AG09309 (cell line): ENCODE measurements at regions not wholly inside any gene's neighbourhood (a gene's known extent, or its start where the extent isn't known, plus 50 kb on each side); places are given as distances from the start of the nearest gene placed in this dataset.

Experiments used
- DNase-seq: peaks from one replicate; pipeline ENCODE4 v3.0.0-alpha.2; 2010; ENCODE audit warnings: low read depth
- H3K4me3 ChIP-seq: 2 replicates; pipeline ENCODE4 v1.5.1; 2011; ENCODE audit warnings: mild to moderate bottlenecking, low read depth, low read length, moderate library complexity; ENCODE audit not compliant: control insufficient read depth
- TF ChIP-seq, protein P1 (sequence below): IDR thresholded peaks from 2 replicates; pipeline ENCODE4 v1.5.1; 2011; ENCODE audit warnings: mild to moderate bottlenecking, low read depth, low read length, inconsistent platforms; ENCODE audit not compliant: insufficient read depth, control insufficient read depth; ENCODE audit errors: missing control alignments

DNA sequence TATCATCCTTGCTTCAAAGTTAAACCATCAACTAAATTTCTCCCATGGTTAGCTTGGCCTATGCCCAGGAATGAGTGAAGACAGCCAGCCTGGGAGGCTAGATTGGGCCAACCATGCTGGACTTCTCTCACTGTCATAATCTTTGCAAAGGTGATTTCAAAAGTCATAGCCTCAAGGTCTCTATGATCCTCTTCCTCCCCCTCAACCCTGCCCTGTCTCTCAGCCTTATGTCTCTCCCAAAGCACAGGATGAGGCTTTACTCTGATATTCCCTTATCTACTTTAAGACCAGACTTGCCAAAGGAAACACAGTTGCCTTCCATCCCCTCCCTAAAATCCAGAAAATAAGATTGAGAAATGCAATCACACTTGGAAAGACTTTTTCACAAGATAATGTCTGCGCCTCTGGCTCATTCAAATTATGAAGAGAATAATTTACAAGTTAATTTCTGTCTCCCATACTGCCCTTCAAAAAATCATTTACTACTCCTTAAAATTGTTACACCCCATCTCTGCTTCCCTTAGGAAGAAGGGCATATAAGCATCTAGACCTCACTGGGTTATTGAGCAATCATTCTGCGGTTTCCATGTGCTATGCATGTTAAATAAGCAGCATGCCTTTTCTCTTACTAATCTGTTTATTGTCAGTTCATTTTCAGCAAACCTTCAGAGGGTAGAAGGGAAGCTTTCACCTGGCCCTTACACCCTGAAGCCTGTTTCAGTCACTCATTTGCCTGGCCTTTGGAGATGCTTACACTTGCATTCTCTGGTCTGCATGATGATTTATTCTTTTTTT is 113.8 kb upstream of the ANKRD55 start:
- DNase-seq: peak; percentile 53

DNA sequence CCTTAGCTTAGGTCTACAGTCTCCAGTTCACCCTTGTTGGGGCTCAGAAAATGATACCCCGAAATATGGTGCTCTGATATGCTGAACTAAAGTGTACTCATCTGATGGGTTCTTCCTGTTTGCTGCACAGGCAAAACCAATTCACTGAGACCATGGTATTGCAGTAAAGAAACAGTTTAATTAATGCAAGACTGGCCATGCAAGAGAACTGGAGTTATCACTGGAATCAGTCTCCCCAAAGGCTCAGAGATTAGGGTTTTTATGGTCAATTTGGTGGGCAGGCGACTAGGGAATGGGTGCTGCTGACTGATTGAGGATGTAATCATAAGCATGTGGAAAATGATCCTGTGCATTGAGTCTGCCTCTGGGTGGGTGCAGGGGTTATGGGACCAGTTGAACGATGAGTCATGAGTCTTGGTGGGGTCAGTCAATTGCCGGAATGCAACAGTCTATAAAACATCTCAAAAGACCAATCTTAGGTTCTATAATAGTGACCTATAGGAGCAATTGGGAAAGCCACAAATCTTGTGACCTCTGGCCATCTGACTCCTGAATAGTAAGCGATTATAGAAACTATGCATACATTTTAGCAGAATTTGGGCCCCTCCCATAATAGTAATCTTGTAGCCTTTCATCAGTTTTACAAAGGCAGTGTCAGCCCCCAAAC is 113.0 kb upstream of the ANKRD55 start:
- TF ChIP-seq, protein P1, sequence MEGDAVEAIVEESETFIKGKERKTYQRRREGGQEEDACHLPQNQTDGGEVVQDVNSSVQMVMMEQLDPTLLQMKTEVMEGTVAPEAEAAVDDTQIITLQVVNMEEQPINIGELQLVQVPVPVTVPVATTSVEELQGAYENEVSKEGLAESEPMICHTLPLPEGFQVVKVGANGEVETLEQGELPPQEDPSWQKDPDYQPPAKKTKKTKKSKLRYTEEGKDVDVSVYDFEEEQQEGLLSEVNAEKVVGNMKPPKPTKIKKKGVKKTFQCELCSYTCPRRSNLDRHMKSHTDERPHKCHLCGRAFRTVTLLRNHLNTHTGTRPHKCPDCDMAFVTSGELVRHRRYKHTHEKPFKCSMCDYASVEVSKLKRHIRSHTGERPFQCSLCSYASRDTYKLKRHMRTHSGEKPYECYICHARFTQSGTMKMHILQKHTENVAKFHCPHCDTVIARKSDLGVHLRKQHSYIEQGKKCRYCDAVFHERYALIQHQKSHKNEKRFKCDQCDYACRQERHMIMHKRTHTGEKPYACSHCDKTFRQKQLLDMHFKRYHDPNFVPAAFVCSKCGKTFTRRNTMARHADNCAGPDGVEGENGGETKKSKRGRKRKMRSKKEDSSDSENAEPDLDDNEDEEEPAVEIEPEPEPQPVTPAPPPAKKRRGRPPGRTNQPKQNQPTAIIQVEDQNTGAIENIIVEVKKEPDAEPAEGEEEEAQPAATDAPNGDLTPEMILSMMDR: no peak

More for the DNA sequence above, 113.8 kb upstream of the ANKRD55 start:
- no peak overlapping the region for H3K4me3 ChIP-seq
- TF ChIP-seq, protein P1: no peak

DNA sequence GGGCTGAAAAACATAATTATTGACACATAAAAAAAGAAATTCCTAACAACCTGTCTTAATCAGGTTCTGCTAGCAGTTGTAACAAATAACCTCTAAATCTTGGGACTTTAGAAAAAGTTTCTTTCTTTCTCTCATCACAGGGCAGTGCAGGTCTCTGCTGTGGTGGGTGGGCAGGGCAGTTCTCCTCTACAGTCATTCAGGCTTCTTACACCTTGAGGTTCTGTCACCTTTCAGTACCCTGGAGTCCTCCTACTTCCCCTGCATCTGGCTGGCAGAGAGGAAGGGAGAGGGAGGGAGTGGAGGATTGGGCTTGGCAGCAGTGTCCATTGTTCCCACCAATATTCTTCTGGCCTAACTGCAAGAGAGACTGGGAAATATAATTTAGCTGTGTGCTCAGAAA is 112.2 kb upstream of the ANKRD55 start:
- TF ChIP-seq, protein P1: no peak
- no peak overlapping the region for H3K4me3 ChIP-seq

More for the DNA sequence above, 113.0 kb upstream of the ANKRD55 start:
- no peak for DNase-seq
- no peak overlapping the region for H3K4me3 ChIP-seq

DNA sequence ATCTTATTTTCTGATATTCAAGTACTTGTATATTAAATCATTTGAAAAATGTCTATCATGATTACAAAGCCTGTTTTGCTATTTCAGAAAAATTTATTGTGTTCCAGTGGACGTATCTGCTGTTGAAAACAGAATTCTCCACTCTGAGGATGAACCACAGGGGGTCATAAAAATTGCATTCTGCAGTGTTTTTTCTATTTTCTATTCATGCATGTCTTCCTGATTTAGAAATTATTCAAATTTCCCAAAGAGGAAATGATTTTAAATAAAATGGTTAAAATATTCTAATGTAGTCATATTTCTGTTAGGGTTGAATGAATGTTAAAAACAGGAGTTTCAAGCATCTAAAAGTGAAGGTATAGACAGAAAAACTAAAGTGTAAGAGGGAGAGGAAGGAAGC is 111.5 kb upstream of the ANKRD55 start:
- no peak for DNase-seq
- TF ChIP-seq, protein P1: no peak
- no peak overlapping the region for H3K4me3 ChIP-seq

More for the DNA sequence above, 112.2 kb upstream of the ANKRD55 start:
- DNase-seq: no peak

DNA sequence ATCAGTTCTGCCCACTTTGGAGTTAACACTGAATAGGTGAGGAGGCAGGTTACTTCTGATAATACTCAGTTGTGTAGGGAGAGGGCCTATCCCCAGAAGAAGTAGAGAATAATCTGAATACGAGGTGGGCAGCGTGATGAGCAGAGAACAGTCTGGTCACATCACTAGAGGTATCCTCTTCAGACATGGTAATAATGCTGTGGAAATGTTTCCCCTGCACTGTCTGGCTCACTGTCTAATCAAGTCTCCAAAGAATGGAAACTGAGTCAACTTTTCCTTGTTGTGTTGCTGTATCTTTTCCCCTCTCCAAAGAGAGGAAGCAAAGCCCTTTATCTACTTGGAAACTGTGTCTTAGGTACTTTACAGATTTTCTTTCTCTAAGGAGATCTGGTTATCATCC is 110.9 kb upstream of the ANKRD55 start:
- no peak for DNase-seq
- H3K4me3 ChIP-seq: no peak overlapping the region
- TF ChIP-seq, protein P1: no peak

DNA sequence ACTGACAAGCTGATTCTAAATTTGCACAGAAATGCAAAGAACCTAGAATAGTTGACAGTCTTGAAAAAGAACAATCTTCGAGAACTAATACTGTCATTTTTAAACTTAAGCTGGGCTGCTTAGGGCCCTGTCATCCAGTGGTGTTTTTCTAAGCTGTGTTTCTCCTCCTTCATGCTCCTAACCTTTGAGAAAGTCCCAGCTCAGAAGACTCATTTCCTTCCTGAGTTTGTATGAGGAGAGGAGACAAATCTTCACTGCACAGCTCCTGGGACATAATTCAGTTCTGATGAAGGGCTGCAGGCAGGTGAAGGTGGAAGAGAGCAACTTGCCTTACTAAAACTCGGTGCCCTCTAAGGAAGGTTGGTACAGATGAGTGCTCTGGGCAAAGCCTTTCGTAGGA is 109.5 kb upstream of the ANKRD55 start:
- no peak overlapping the region for H3K4me3 ChIP-seq
- TF ChIP-seq, protein P1: no peak
- no peak for DNase-seq
